NAMALWA (cell line): ENCODE measurements at regions not wholly inside any gene's neighbourhood (a gene's known extent, or its start where the extent isn't known, plus 50 kb on each side); places are given as distances from the start of the nearest gene placed in this dataset.
"Not testable (repeated sequence)": the region's sequence is repeated elsewhere in the genome, so short reads cannot be mapped to it uniquely, and the experiment has no call there.

Experiments used
- DNase-seq: peaks from one replicate; pipeline ENCODE4 v3.0.0-alpha.2; 2015; ENCODE audit warnings: low spot score

DNA sequence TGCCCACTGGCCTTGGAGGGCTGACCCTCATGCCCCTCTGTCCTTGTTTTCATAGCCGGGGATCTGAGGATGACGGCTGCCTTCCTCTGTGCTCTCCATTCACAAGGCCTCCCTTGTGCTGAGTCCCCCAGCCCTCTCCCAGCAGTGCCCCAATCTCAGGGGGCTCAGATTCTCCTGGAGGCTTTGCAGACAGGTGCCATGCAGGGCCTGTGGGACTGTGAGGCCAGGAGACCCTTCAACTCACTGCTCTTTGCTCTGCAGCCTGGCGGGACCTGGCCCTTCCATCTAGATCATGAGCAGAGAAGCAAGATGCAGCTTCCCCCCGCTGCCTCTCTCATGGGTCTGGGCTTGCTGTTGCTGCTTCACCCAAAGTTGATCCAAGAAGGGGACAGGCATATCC, 356.0 kb downstream of the BCL11B start:
- DNase-seq: no peak

DNA sequence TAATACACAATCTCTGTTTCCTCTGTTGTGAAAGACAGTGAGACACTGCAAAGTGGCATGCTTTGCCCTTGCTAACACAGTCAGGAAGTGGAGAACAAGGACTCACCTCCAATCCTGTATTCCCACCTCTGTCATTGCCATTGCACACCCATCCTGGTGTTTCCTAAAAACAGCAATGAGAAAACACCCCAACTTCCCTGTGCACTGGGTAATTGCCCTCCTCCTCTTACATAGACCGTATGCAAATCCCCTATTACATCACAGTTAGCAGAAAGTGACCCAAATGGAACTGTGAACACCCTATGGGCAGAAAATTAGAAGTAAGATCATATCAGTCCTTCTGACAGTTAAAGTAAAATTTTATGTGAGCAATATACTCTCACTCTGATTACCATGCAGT, 355.5 kb downstream of the BCL11B start:
- DNase-seq: no peak

- no peak for DNase-seq
Measured at GRCh38 chr14:98919434-98919833, 352.6 kb downstream of the BCL11B start.

GRCh38 chr14:98921306-98921705, 350.7 kb downstream of the BCL11B start:
- not testable (repeated sequence) for DNase-seq

- no peak for DNase-seq
Measured at GRCh38 chr14:98923596-98923995, 348.4 kb downstream of the BCL11B start.

DNA sequence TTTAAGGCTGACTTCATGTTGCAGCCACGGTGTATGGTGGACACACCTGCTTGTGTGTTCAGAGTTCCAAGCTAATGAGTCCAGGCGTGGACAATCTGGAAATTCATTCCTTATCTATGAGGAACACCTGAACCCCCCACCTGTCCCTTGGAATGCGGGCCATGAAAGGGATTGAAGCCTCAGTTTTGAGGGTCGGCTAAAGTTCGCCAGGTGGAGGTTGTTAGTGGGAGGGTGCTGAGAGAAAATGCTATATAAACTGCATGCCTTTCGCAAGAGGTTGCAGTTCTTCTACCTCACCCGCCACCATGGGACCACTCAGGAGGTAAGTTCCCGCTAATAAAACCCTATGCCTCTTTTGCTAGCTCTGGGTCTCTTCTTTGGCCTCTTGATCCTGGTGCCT, 348.0 kb downstream of the BCL11B start:
- no peak for DNase-seq

DNA sequence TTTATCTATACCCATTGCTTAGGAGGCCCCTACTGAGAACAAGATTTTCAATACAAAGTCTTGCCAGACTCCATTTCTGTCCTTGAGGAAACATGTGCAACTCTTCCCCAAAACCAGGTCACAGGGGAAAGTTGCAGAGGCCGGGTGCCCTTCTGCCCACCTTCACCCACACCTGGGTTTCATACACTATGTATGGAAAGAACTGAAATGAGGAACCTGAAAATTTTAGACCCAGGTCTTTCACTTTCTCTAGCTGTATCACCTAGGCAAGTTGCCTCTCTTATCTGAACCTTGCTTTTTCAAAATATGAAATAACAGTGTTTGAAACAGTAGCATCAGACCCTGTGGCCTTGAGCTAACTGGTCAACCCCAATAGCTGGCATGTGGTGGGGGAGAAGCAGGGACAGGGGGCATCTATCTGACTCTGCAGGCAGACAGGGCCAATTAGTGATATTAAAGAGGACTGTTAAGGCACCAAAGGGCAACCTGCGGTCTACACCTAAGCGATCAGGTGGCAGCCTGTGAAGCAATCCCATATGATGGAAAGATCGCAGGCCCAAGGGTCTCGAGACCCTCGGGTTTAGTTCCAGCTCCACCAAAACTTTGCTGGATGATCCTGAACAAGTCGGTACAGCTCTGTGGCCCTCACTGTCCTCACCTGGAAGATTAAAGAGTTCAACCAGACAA, 346.5 kb downstream of the BCL11B start:
- no peak for DNase-seq

DNA sequence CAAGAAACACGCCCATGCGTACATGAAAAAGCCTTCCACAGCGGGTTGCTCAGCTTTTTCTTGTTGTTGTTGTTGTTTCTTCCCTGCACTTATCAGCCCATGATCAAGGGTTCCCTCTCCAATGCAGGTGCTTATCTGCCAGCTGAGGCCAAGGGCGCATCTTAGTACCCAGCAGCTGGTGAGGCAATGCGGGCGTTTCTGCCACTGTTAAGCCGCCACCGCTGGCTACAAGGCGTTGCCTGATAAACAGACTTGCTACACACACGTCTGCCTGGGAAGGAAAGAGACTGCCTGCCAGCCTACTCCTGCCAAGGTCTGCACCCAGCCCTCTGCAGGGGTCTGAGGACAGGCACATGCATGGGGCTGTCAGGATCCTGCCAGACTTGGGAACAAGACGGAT, 345.9 kb downstream of the BCL11B start:
- DNase-seq: no peak

- no peak for DNase-seq
Measured at GRCh38 chr14:98926801-98927200, 345.2 kb downstream of the BCL11B start.

GRCh38 chr14:98927986-98928385, 344.0 kb downstream of the BCL11B start:
- DNase-seq: no peak

GRCh38 chr14:98928418-98928817, 343.6 kb downstream of the BCL11B start:
- DNase-seq: no peak

DNA sequence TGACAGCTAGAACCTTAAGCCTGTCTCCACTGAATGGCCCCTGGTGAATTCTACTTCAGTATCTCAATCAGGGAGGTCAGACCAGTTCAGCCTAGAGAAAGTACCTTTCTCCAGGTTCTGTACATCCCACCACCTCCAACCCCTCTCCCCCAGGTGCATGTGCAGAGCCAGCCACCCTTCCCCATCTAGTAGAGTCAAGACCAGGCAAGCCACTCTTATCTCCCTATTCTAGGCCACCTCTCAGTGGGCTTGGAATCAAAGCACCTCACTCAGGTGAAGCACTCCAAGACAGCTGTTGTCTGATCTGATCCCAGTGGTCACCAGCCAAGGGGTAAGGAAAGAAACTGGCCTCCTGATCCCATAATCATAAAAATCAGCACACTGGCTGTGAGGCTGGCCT, 340.9 kb downstream of the BCL11B start:
- no peak for DNase-seq

GRCh38 chr14:98931911-98932310, 340.1 kb downstream of the BCL11B start:
- no peak for DNase-seq

GRCh38 chr14:98932431-98933325, 339.3 kb downstream of the BCL11B start:
- no peak for DNase-seq

GRCh38 chr14:98934569-98934968, 337.4 kb downstream of the BCL11B start:
- DNase-seq: not testable (repeated sequence)

- DNase-seq: no peak
Measured at GRCh38 chr14:98935921-98936320, 336.1 kb downstream of the BCL11B start.

- DNase-seq: no peak
Measured at GRCh38 chr14:98937021-98937420, 335.0 kb downstream of the BCL11B start.

- DNase-seq: no peak
Measured at GRCh38 chr14:98937712-98938505, 334.1 kb downstream of the BCL11B start.

GRCh38 chr14:98940693-98941437, 331.1 kb downstream of the BCL11B start:
- no peak for DNase-seq

GRCh38 chr14:98941481-98941880, 330.5 kb downstream of the BCL11B start:
- DNase-seq: no peak

DNA sequence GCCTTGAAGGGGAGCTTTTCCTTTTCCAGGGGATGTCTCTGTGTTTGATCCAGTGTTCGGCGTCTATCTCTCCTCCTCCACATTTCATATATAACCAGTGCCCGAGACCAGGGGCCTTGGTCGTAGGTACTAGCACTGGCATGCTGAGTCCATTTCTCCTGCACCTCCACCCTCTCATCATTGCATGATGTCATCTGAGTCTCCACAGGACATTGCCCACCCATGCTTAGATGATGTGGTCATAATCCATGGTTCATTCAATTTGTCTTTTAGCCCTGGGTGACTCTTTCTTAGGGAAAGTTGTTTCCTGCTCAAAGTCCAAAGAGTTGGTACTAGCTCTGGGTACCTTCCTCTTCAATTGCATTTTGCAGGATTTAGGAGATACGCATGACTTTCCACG, 328.1 kb downstream of the BCL11B start:
- DNase-seq: no peak

- no peak for DNase-seq
Measured at GRCh38 chr14:98944989-98945388, 327.0 kb downstream of the BCL11B start.
